Body of pancreas (tissue), 4 donors: ENCODE measurements at regions not wholly inside any gene's neighbourhood (a gene's known extent, or its start where the extent isn't known, plus 50 kb on each side); places are given as distances from the start of the nearest gene placed in this dataset.

Source experiments
- ATAC-seq: fragments of 150-250 bp; one replicate; pipeline ENCODE4 v1.9.1; 2016
- DNase-seq, 4 donors: peaks; one replicate each; pipeline ENCODE4 v3.0.0-alpha.2; 2019
- H3K27ac ChIP-seq, 4 donors: fragments of 200-600 bp; sonication (generic); 1 replicate in 3 of 4; 2 replicates in 1 of 4; pipeline versions ENCODE4 v1.5.1 to v1.6.1; 2016 to 2019; ENCODE audit warnings: mild to moderate bottlenecking in 1 of 4, mixed read lengths in 1 of 4, moderate library complexity in 1 of 4
- H3K27me3 ChIP-seq, 2 donors: fragments of 200-600 bp; sonication (generic); one replicate each; pipeline ENCODE4 v1.6.0; 2016; ENCODE audit warnings: mild to moderate bottlenecking in 1 of 2
- H3K36me3 ChIP-seq, 2 donors: fragments of 200-600 bp; sonication (generic); replicated peaks in 1 of 2; 2 replicates each; pipeline ENCODE4 v1.5.1; 2016; ENCODE audit warnings: low read depth in 2 of 2; ENCODE audit not compliant: insufficient read depth in 1 of 2
- H3K4me1 ChIP-seq: fragments of 200-600 bp; sonication (generic); one replicate; pipeline ENCODE4 v1.6.0; 2016
- H3K4me3 ChIP-seq, 2 donors: fragments of 200-600 bp; sonication (generic); 1 replicate in 1 of 2; 2 replicates in 1 of 2; pipeline ENCODE4 v1.5.1; 2016 to 2019
- H3K9me3 ChIP-seq, 3 donors: fragments of 200-600 bp; sonication (generic); 1 replicate in 2 of 3; 2 replicates in 1 of 3; pipeline ENCODE4 v1.5.1; 2016
- CTCF ChIP-seq, 7 experiments: fragments of 450-650 bp in 4 of 7; fragments of 200-600 bp in 3 of 7; sonication (generic) in 3 of 7; IDR thresholded peaks; one replicate each; pipeline ENCODE4 v1.5.1; 2016 to 2019; ENCODE audit warnings: antibody characterized with exemption in 7 of 7
- POLR2A ChIP-seq, 3 donors: fragments of 450-650 bp; IDR thresholded peaks; one replicate each; pipeline ENCODE4 v1.6.1; 2016; ENCODE audit warnings: antibody characterized with exemption in 3 of 3, mild to moderate bottlenecking in 2 of 3
- WGBS, 2 donors: methylation state at CpG; one replicate each; pipeline ENCODE4 v1.1.5; 2017; 5-methylcytosine and 5-hydroxymethylcytosine counted together
- intact Hi-C: fragments of 100-400 bp; cut with DNase I; formaldehyde crosslinking; loops from one replicate; pipeline ENCODE4 v1.15.1; 2023

- Histone ChIP-seq H3K4me3 (no peak overlapping the region), H3K27ac (no peak overlapping the region), H3K27me3 (no peaks in the 10 kb centered on the region), H3K9me3 (no peaks in the 10 kb centered on the region), H3K36me3 (no peaks in the 10 kb centered on the region), H3K4me1 (no peaks in the 10 kb centered on the region)
- no peak for ATAC-seq
- intact Hi-C loops, result no loop called here
- 89 to 90% methylated on average over 2 of the region's 2 CpGs for WGBS, 2 donors
- DNase-seq, result no peak
- TF ChIP-seq POLR2A (IDR thresholded peaks at IDR 0.05) (no peak), CTCF (IDR thresholded peaks at IDR 0.05) (no peak)
Measured at GRCh38 chr18:40079786-40080185, 1875.2 kb upstream of the PIK3C3 start.

GRCh38 chr18:40075616-40076015 is 1879.4 kb upstream of the PIK3C3 start:
- intact Hi-C loops, result no loop called here
- no peak for DNase-seq
- Histone ChIP-seq H3K27ac (no peak overlapping the region), H3K9me3 (no peaks in the 10 kb centered on the region), H3K27me3 (no peaks in the 10 kb centered on the region), H3K36me3 (no peaks in the 10 kb centered on the region), H3K4me1 (no peaks in the 10 kb centered on the region), H3K4me3 (no peak overlapping the region)
- WGBS, 2 donors, result 65 to 75% methylated on average over 2 of the region's 2 CpGs
- no peak for ATAC-seq
- TF ChIP-seq CTCF (IDR thresholded peaks at IDR 0.05), result no peak
- TF ChIP-seq POLR2A (IDR thresholded peaks at IDR 0.05), result no peak

GRCh38 chr18:40072761-40073160 is 1882.3 kb upstream of the PIK3C3 start:
- Histone ChIP-seq H3K4me1 (no peaks in the 10 kb centered on the region), H3K27me3 (no peaks in the 10 kb centered on the region), H3K36me3 (no peaks in the 10 kb centered on the region), H3K27ac (no peak overlapping the region), H3K4me3 (no peak overlapping the region), H3K9me3 (no peaks in the 10 kb centered on the region)
- no peak for ATAC-seq
- TF ChIP-seq CTCF (IDR thresholded peaks at IDR 0.05), result no peak
- TF ChIP-seq POLR2A (IDR thresholded peaks at IDR 0.05), result no peak
- no peak for DNase-seq
- intact Hi-C loops, result no loop called here
- WGBS, 2 donors, result 51 to 67% methylated on average over 2 of the region's 2 CpGs

GRCh38 chr18:40066368-40066767 is 1888.7 kb upstream of the PIK3C3 start:
- DNase-seq (no peak), ATAC-seq (no peak)
- no peaks in the 10 kb centered on the region for H3K36me3 ChIP-seq
- H3K4me1 ChIP-seq, result no peaks in the 10 kb centered on the region
- 64 to 84% methylated on average over 1 of the region's 1 CpG for WGBS, 2 donors
- no peak overlapping the region for H3K27ac ChIP-seq
- H3K9me3 ChIP-seq, result no peaks in the 10 kb centered on the region
- TF ChIP-seq POLR2A (IDR thresholded peaks at IDR 0.05), result no peak
- no peak for TF ChIP-seq CTCF (IDR thresholded peaks at IDR 0.05)
- intact Hi-C loops, result no loop called here
- H3K4me3 ChIP-seq, result no peak overlapping the region
- no peaks in the 10 kb centered on the region for H3K27me3 ChIP-seq

- no peaks in the 10 kb centered on the region for H3K9me3 ChIP-seq
- H3K4me1 ChIP-seq, result no peaks in the 10 kb centered on the region
- TF ChIP-seq POLR2A (IDR thresholded peaks at IDR 0.05) (no peak), CTCF (IDR thresholded peaks at IDR 0.05) (no peak)
- no peak overlapping the region for H3K4me3 ChIP-seq
- ATAC-seq (no peak), DNase-seq (no peak)
- no peaks in the 10 kb centered on the region for H3K36me3 ChIP-seq
- no peaks in the 10 kb centered on the region for H3K27me3 ChIP-seq
- intact Hi-C loops, result no loop called here
- H3K27ac ChIP-seq, result no peak overlapping the region
Measured at GRCh38 chr18:40063488-40063887, 1891.5 kb upstream of the PIK3C3 start.
